Uterus (tissue), 3 donors: ENCODE measurements at regions not wholly inside any gene's neighbourhood (a gene's known extent, or its start where the extent isn't known, plus 50 kb on each side); places are given as distances from the start of the nearest gene placed in this dataset.

ENCODE experiments used
- DNase-seq, 2 donors: peaks; one replicate each; pipeline ENCODE4 v3.0.0-alpha.2; 2019 to 2020
- H3K27ac ChIP-seq, 2 donors: fragments of 200-600 bp; sonication (generic); 1 replicate in 1 of 2; 2 replicates in 1 of 2; pipeline ENCODE4 v1.5.1; 2016 to 2018
- H3K27me3 ChIP-seq, 2 donors: fragments of 200-600 bp; sonication (generic); one replicate each; pipeline ENCODE4 v1.5.1; 2018 to 2019; ENCODE audit warnings: control low read depth in 1 of 2
- H3K36me3 ChIP-seq, 2 donors: fragments of 200-600 bp; sonication (generic); one replicate each; pipeline ENCODE4 v1.5.1; 2019; ENCODE audit warnings: control low read depth in 1 of 2
- H3K4me1 ChIP-seq, 2 donors: fragments of 200-600 bp; sonication (generic); one replicate each; pipeline ENCODE4 v1.5.1; 2018 to 2019; ENCODE audit warnings: control low read depth in 1 of 2
- H3K4me3 ChIP-seq, 2 donors: fragments of 200-600 bp; sonication (generic); 1 replicate in 1 of 2; 2 replicates in 1 of 2; pipeline ENCODE4 v1.5.1; 2018 to 2019; ENCODE audit warnings: mild to moderate bottlenecking in 1 of 2
- H3K9me3 ChIP-seq, 2 donors: fragments of 200-600 bp; sonication (generic); one replicate each; pipeline ENCODE4 v1.5.1; 2019; ENCODE audit warnings: control low read depth in 1 of 2
- CTCF ChIP-seq, 4 experiments: fragments of 200-600 bp in 2 of 4; fragments of 450-650 bp in 2 of 4; sonication (generic) in 2 of 4; IDR thresholded peaks; one replicate each; pipeline ENCODE4 v1.5.1; 2016 to 2019; ENCODE audit warnings: antibody characterized with exemption in 4 of 4, mild to moderate bottlenecking in 2 of 4, moderate library complexity in 1 of 4
- POLR2A ChIP-seq, 2 donors: fragments of 450-650 bp; IDR thresholded peaks; one replicate each; pipeline ENCODE4 v1.6.1; 2016; ENCODE audit warnings: antibody characterized with exemption in 2 of 2, mild to moderate bottlenecking in 1 of 2, moderate library complexity in 1 of 2
- intact Hi-C: fragments of 100-400 bp; cut with DNase I; formaldehyde crosslinking; loops from one replicate; pipeline ENCODE4 v1.15.1; 2023; ENCODE audit warnings: low total_unique reads
- donor health status: DM: yes; HTN: yes; CAD: no.

- Histone ChIP-seq H3K9me3 (no peaks in the 10 kb centered on the region), H3K27ac (no peak overlapping the region), H3K27me3 (no peaks in the 10 kb centered on the region), H3K4me3 (no peak overlapping the region), H3K4me1 (no peaks in the 10 kb centered on the region), H3K36me3 (no peaks in the 10 kb centered on the region)
- TF ChIP-seq CTCF (IDR thresholded peaks at IDR 0.05) (no peak), POLR2A (IDR thresholded peaks at IDR 0.05) (no peak)
- DNase-seq = no peak
- intact Hi-C loops = no loop called here
Observed at GRCh38 chr10:8430321-8430720, 375.8 kb downstream of the GATA3 start.

GRCh38 chr10:8431511-8431910 is 377.0 kb downstream of the GATA3 start:
- intact Hi-C loops = no loop called here
- Histone ChIP-seq H3K9me3 (no peaks in the 10 kb centered on the region), H3K36me3 (no peaks in the 10 kb centered on the region), H3K4me1 (no peaks in the 10 kb centered on the region), H3K27ac (no peak overlapping the region), H3K27me3 (no peaks in the 10 kb centered on the region), H3K4me3 (no peak overlapping the region)
- DNase-seq = no peak
- TF ChIP-seq CTCF (IDR thresholded peaks at IDR 0.05) = no peak

DNA sequence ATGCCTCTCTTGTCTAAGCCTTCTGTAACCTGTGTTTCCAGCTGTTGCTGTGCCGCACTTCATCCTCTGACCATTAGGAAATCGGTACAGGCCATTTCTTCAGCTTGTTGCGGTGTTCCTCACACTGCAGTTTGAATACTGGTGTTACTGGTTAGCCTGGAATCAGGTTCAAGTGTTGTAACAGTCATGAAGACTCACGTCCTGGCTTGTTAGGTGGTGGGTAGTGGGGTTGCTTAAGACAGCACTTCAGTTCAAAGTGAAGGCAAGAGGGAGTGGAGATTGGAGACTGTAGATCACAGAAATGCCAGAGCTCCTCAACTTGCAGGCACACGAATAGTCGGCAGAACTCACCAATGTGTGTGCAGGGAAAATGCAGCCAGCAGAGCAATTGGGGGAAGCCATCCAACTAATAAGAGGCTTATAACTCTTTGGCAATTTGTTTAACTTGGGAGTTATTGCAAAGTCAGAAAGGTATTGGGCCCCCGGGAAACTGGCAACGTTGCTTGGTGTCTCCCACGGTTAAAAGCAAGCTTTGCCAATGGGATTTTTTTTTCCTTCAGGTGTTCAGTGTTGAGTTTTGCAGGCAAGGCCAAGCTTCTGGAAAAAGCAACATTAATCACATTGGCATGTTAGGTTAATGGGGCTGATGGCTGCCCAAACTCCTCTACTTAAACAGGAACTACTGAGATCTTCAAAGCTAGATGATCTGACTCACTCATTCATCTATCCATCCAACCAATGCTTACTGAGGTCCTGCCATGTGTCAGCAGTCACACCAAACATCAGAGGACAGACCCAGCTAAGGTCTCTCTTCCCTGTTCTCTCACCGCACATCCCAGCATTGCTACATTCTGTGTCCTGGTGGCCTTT is 380.9 kb downstream of the GATA3 start:
- H3K36me3 ChIP-seq = no peaks in the 10 kb centered on the region
- intact Hi-C loops = no loop called here
- no peak overlapping the region for H3K4me3 ChIP-seq
- no peak overlapping the region for H3K27ac ChIP-seq
- DNase-seq = no peak
- TF ChIP-seq POLR2A (IDR thresholded peaks at IDR 0.05) (no peak), CTCF (IDR thresholded peaks at IDR 0.05) (no peak)
- no peaks in the 10 kb centered on the region for H3K27me3 ChIP-seq
- no peaks in the 10 kb centered on the region for H3K4me1 ChIP-seq
- H3K9me3 ChIP-seq = no peaks in the 10 kb centered on the region

GRCh38 chr10:8437896-8438295 is 383.4 kb downstream of the GATA3 start:
- no peak overlapping the region for H3K27ac ChIP-seq
- TF ChIP-seq CTCF (IDR thresholded peaks at IDR 0.05) (no peak), POLR2A (IDR thresholded peaks at IDR 0.05) (no peak)
- intact Hi-C loops = no loop called here

DNA sequence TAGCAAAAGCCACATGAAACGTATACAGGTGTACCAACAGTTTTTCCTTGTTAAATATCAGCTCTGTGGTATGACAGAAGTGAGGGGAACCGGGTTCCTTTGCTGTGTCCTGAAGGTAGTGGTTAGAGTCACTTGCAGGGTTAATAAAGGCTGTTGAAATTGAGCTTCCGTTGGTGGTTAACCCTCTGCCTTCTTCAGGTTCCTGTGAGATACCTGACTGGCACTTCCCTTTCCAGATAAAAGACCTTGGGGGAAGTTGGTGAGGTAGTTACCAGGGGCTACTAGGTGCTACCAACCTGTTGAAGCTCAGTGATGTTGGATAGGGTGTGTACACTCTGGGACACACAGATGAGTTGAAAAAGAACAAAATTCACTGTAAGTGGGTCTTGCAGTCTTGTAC is 384.1 kb downstream of the GATA3 start:
- no peak for DNase-seq
- H3K36me3 ChIP-seq = no peaks in the 10 kb centered on the region
- intact Hi-C loops = no loop called here
- no peak overlapping the region for H3K4me3 ChIP-seq
- H3K27ac ChIP-seq = no peak overlapping the region
- H3K27me3 ChIP-seq = no peaks in the 10 kb centered on the region
- H3K9me3 ChIP-seq = no peaks in the 10 kb centered on the region
- H3K4me1 ChIP-seq = no peaks in the 10 kb centered on the region
- TF ChIP-seq CTCF (IDR thresholded peaks at IDR 0.05) (no peak), POLR2A (IDR thresholded peaks at IDR 0.05) (no peak)

More at GRCh38 chr10:8437896-8438295, 383.4 kb downstream of the GATA3 start:
- Histone ChIP-seq H3K36me3 (no peaks in the 10 kb centered on the region), H3K27me3 (no peaks in the 10 kb centered on the region), H3K4me1 (no peaks in the 10 kb centered on the region), H3K4me3 (no peak overlapping the region), H3K9me3 (no peaks in the 10 kb centered on the region)
- DNase-seq = no peak
